IgD-negative memory B cell (primary cell): ENCODE measurements at regions not wholly inside any gene's neighbourhood (a gene's known extent, or its start where the extent isn't known, plus 50 kb on each side); places are given as distances from the start of the nearest gene placed in this dataset.
"Not testable (repeated sequence)": the region's sequence is repeated elsewhere in the genome, so short reads cannot be mapped to it uniquely, and the experiment has no call there.

Experiments
- H3K27ac Mint-ChIP-seq, 3 donors: one replicate each; pipeline ENCODE4 v1.8.0; 2020 to 2022; ENCODE audit warnings: mild to moderate bottlenecking in 3 of 3, mixed read lengths in 3 of 3, moderate library complexity in 1 of 3
- H3K27me3 Mint-ChIP-seq: one replicate; pipeline ENCODE4 v1.8.0; 2021; ENCODE audit warnings: mixed read lengths
- H3K36me3 Mint-ChIP-seq: one replicate; pipeline ENCODE4 v1.8.0; 2020; ENCODE audit warnings: mild to moderate bottlenecking, mixed read lengths
- H3K4me1 Mint-ChIP-seq, 3 donors: one replicate each; pipeline ENCODE4 v1.8.0; 2020 to 2022; ENCODE audit warnings: mixed read lengths in 3 of 3, mild to moderate bottlenecking in 1 of 3
- H3K4me3 Mint-ChIP-seq, 4 donors: one replicate each; pipeline ENCODE4 v1.8.0; 2020 to 2022; ENCODE audit warnings: mild to moderate bottlenecking in 4 of 4, mixed read lengths in 4 of 4, moderate library complexity in 3 of 4
- H3K9me3 Mint-ChIP-seq, 3 donors: one replicate each; pipeline ENCODE4 v1.8.0; 2020 to 2021; ENCODE audit warnings: mixed read lengths in 3 of 3, mild to moderate bottlenecking in 1 of 3

DNA sequence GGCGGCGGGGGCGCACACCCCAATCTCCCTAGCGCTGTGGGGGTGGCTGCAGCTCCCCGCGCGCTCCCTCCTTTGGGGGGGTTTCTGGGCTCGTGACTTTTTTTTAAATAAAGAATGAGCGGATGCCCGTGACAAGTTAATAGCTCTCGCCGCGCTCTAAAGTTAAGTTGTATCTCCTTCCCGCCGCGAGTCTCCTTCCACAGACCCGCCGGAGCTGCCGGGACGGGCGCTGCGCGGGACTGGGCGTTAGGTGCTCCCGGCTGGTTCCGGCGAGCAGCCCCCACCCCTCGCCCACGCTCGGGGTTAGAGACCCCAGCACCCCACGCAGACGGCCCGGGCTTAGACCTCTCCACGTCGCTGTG lies 82.6 kb upstream of the HMGA2 start:
- peak overlapping the region in 2 of 4 donors; percentile 39 to 83 for H3K4me3 Mint-ChIP-seq
- no peak overlapping the region for H3K27ac Mint-ChIP-seq
- H3K9me3 Mint-ChIP-seq, result peaks cover 0 to 4% (median 2%) of the 10 kb centered on the region in 3 donors
- peaks cover 0 to 8% (median 5%) of the 10 kb centered on the region in 3 donors for H3K4me1 Mint-ChIP-seq
- H3K36me3 Mint-ChIP-seq, result no peaks in the 10 kb centered on the region
- peaks cover 29% of the 10 kb centered on the region for H3K27me3 Mint-ChIP-seq

DNA sequence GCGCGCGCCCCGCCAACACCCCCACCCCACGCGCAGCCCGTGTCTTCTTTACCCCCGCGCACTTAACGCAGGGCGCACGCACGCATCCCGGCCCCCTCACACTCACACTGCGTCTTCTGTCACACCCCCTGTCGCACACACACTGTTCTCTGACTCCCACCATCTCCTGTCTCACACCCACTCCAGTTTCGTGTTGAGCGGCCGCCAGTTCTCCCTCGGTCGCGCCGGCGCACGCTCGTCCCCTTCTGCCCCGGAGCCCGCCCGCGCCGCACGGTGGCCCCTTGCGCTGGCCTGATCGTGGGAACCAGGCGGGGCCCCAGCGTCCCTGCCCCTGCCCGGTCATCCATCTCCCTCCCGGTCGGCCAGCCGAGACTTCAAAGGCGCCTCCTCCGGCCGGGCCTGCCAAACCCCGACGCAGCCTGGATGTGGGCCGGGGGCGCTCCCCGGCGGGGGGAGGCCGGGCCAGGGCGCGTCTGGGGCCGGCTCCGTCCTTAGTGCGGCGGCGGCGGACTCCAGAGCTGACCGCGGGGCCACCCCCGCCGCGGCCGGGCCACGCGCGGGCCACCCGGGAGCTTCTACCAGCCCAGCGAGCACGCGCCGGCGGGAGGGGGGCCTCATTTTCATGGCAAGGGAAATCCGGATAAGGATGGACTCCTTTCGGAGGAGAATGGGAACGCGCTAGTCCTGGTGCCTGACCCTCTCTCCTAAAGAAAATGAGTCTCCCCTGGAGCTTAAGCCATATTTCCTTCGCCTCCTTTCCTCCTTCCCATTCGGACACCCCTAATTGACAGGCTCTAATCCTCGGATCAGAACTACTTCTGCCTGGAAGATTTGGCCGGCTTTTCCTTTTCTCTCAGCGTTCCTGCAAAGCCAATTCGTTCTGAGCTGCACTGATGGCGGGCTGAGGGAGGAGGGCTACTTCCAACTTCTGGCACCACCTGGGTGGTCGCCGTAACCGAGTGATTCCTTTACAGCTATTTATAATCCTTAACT lies 82.0 kb upstream of the HMGA2 start:
- Mint-ChIP-seq H3K4me3 (peak overlapping the region in 3 of 4 donors; percentile 41 to 83 (median 65)), H3K4me1 (peaks cover 0 to 8% (median 5%) of the 10 kb centered on the region in 3 donors), H3K27ac (no peak overlapping the region), H3K9me3 (peaks cover 0 to 2% (median 0%) of the 10 kb centered on the region in 3 donors), H3K36me3 (no peaks in the 10 kb centered on the region), H3K27me3 (peaks cover 29% of the 10 kb centered on the region)

DNA sequence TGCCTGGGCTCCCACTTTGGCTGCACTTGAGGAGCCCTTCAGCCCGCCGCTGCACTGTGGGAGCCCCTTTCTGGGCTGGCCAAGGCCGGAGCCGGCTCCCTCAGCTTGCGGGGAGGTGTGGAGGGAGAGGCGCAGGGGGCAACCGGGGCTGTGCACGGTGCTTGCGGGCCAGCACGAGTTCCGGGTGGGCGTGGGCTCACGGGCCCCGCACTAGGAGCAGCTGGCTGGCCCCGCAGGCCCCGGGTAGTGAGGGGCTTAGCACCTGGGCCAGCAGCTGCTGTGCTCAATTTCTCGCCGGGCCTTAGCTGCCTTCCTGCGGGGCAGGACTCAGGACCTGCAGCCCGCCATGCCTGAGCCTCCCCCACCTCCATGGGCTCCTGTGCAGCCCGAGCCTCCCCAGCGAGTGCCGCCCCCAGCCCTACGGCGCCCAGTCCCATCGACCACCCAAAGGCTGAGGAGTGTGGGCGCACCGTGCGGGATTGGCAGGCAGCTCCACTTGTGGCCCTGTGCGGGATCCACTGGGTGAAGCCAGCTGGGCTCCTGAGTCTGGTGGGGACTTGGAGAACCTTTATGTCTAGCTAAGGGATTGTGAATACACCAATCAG lies 79.9 kb upstream of the HMGA2 start:
- not testable (repeated sequence) for H3K9me3 Mint-ChIP-seq, H3K4me1 Mint-ChIP-seq, H3K27ac Mint-ChIP-seq, H3K4me3 Mint-ChIP-seq, H3K36me3 Mint-ChIP-seq
- peaks cover 27% of the 10 kb centered on the region for H3K27me3 Mint-ChIP-seq

DNA sequence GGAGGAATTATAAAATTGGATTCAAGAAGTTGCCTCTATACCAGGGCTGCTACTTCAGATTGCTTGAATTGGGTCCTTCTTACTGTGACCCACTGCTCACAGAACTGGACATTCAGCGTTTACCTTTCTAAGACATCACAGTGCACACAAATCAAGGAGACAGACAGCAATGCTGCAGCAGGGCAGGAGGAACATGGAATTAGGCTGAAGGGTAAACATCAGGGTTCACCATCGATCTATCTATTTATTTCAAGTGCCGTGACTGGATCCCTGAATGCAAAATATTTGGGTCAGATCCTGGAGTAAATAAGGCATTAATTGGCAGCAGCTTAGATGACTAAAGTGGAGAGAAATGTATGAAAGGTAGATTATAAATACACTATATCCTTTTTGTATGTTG lies 76.9 kb upstream of the HMGA2 start:
- H3K27ac Mint-ChIP-seq, result no peak overlapping the region
- no peaks in the 10 kb centered on the region for H3K36me3 Mint-ChIP-seq
- peak overlapping the region in 1 of 4 donors; percentile 29 for H3K4me3 Mint-ChIP-seq
- peaks cover 16% of the 10 kb centered on the region for H3K27me3 Mint-ChIP-seq
- peaks cover 0 to 5% (median 2%) of the 10 kb centered on the region in 3 donors for H3K9me3 Mint-ChIP-seq
- H3K4me1 Mint-ChIP-seq, result peaks cover 0 to 6% (median 0%) of the 10 kb centered on the region in 3 donors

DNA sequence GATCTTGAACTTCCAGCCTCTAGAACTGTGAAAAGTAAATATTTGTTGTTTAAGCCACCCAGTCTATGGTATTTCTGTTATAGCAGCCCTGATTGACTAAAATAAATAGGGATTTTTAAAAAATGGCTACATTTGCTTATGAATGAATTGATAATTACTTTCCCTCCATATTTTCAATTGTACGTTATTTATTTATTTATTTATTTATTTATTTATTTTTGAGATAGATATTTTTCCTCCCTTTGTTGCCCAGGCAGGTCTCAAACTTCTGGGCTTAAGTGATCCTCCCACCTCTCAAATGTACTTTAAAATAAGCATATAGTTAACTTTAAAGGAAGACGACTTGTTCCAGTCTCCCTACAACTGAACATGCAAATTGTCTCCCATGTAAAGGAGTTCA lies 76.0 kb upstream of the HMGA2 start:
- Mint-ChIP-seq H3K4me3 (no peak overlapping the region), H3K36me3 (no peaks in the 10 kb centered on the region), H3K27ac (no peak overlapping the region), H3K4me1 (no peaks in the 10 kb centered on the region), H3K9me3 (peaks cover 0 to 5% (median 2%) of the 10 kb centered on the region in 3 donors), H3K27me3 (peaks cover 11% of the 10 kb centered on the region)

DNA sequence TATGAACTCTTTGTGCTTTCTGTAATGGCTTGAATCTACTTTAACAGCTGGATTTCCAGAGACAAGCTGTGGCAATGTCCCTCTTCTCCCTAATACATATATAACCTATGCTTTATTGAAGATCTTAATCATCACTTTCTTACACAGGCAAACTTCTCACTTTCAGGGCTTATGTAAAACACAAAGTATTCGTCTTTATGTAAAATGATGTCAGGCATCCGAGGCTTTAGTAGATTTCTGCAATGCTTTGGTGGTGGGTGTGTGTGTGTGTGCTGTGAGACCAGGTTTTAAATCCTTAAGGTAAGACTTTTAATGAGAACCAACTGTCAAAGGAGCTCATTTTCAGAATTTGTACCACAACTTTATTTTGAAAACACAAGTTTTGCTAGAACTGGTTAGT lies 70.0 kb upstream of the HMGA2 start:
- peaks cover 6% of the 10 kb centered on the region for H3K27me3 Mint-ChIP-seq
- H3K36me3 Mint-ChIP-seq, result no peaks in the 10 kb centered on the region
- H3K9me3 Mint-ChIP-seq, result peaks cover 0 to 5% (median 0%) of the 10 kb centered on the region in 3 donors
- H3K4me1 Mint-ChIP-seq, result no peaks in the 10 kb centered on the region
- H3K4me3 Mint-ChIP-seq, result no peak overlapping the region
- H3K27ac Mint-ChIP-seq, result no peak overlapping the region

DNA sequence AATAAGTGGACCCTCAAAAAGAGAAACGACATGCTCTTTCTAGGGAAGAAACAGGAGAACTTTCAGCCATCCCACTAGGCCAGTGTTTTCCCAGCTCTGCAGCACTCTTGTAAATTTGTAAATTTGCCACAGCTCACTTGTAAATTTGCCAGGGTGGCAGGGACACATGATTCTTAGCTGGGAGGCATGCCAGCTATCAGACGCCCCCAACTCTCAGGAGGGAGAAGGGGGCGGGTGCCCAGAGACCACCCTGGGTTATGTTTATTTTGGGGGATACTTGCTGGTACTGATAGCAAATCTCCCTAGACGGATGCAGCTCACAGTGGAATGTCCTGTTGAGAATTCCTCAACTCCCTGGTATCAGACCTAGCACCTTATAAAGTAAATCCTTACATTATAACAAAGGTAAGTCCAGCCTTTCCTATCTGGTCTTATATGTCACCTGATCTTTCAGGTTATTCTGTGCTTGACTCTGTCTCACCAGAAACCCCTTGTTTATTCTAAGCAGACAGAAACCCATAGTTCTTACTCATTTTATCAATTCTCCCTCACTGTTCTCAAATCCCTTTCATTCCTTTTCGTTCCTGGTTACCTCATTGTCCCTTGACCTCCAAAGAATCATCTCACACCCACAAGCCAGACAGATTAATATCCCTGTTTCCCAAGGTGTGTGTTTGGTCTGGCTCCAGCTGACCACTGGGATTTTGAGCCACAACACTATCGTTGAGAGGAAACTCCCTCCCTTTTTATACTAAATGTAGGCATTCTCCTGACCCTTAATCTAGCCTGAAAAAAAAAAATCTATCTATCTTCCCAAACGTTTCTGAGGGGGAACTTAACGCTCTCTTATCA lies 69.3 kb upstream of the HMGA2 start:
- no peaks in the 10 kb centered on the region for H3K4me1 Mint-ChIP-seq
- peaks cover 0 to under 1% (median 0%) of the 10 kb centered on the region in 3 donors for H3K9me3 Mint-ChIP-seq
- no peak overlapping the region for H3K27ac Mint-ChIP-seq
- H3K36me3 Mint-ChIP-seq, result no peaks in the 10 kb centered on the region
- peaks cover 7% of the 10 kb centered on the region for H3K27me3 Mint-ChIP-seq
- no peak overlapping the region for H3K4me3 Mint-ChIP-seq

DNA sequence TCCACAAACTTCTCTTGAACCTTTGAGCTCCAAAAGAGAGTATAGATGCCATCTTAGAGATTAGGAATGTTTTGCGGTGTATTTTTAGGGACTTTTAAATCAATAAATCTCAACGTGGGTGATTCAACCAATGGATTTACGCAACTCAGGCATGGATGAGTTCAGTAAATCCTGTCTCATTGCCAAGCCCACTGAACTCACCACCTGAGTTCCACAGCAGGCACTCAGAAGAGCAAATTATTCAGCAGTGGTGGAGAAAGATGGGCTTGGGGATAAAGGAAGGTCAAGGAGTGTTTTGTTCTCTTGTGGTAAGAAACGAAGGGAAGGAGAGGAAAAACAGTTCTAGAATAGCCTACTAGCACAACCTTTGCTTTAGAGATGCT lies 68.7 kb upstream of the HMGA2 start:
- H3K4me3 Mint-ChIP-seq, result no peak overlapping the region

DNA sequence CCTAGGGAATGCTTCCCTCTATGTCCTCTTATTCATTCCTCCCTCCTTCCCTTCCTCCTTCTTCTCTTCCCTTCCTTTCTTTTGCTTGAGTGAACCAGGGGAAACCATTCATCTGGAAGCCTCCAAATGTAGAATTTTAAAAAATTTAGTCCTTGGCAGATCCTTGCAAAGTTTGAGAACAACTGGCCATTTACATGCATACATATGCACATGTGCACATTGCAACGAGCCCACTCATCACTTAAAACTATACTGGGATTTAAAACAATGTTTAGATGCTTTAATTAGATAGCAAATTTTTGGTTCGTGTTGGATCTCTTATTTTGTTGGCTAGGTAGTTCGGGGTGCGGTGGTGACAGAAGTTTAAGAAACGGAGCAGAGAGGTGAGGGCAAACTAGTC lies 68.0 kb upstream of the HMGA2 start:
- Mint-ChIP-seq H3K36me3 (no peaks in the 10 kb centered on the region), H3K27me3 (peaks cover 7% of the 10 kb centered on the region), H3K9me3 (peaks cover 0 to 5% (median 0%) of the 10 kb centered on the region in 3 donors), H3K27ac (no peak overlapping the region), H3K4me3 (no peak overlapping the region), H3K4me1 (no peaks in the 10 kb centered on the region)

More for the DNA sequence above, 68.7 kb upstream of the HMGA2 start:
- no peaks in the 10 kb centered on the region for H3K4me1 Mint-ChIP-seq
- peaks cover 0 to 2% (median 0%) of the 10 kb centered on the region in 3 donors for H3K9me3 Mint-ChIP-seq
- peaks cover 7% of the 10 kb centered on the region for H3K27me3 Mint-ChIP-seq
- H3K36me3 Mint-ChIP-seq, result no peaks in the 10 kb centered on the region
- H3K27ac Mint-ChIP-seq, result no peak overlapping the region

DNA sequence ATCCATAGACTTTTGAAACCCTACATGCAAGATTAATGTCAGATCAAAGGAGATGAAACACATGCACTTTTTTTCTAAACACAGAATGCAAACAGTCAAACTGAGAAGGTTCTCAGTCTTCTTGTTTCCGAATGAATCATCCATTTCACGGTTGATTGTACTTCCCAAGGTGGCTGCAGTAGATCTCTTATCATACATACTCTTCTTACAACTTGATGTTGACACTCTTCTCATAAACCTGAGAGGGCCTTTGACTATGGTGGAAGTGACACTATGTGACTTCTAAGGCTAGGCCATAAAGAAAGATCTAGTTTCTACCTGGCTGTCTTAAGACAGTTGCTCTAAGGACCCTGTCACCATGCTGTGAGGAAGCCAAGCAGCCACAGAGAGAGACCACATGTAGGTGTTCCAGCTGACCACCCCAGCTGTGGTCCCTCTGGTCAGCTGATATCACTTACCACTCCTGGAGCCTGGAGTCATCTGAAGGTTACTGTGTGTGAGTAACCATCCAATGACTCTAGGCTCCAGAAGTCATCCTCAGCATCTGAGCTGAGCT lies 67.2 kb upstream of the HMGA2 start:
- H3K9me3 Mint-ChIP-seq, result peaks cover 0 to 5% (median 0%) of the 10 kb centered on the region in 3 donors
- H3K27me3 Mint-ChIP-seq, result peaks cover 7% of the 10 kb centered on the region
- no peak overlapping the region for H3K27ac Mint-ChIP-seq
- no peaks in the 10 kb centered on the region for H3K4me1 Mint-ChIP-seq
- H3K36me3 Mint-ChIP-seq, result no peaks in the 10 kb centered on the region
- no peak overlapping the region for H3K4me3 Mint-ChIP-seq

DNA sequence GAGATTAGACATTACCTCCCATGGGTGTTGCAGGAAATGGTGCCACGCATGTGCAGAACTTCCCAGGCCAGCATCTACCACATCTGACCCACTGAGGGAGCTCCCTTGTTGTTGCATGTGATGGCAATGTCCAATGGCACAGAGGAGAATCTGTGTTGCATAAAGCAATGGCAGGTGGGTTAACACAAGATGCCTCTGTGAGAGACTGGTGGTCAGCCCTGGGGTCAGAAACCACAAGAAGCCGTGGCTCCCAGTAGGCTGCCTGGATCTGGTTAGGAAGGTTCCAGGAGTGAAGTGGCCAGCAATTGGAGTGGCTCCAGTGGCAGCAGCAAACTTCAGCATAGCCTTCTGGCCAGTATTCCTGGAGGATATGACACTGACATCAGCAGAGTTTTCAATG lies 65.9 kb upstream of the HMGA2 start:
- H3K27me3 Mint-ChIP-seq, result peaks cover 5% of the 10 kb centered on the region
- peaks cover 0 to 5% (median 0%) of the 10 kb centered on the region in 3 donors for H3K9me3 Mint-ChIP-seq
- no peaks in the 10 kb centered on the region for H3K4me1 Mint-ChIP-seq
- no peak overlapping the region for H3K27ac Mint-ChIP-seq
- H3K4me3 Mint-ChIP-seq, result no peak overlapping the region
- H3K36me3 Mint-ChIP-seq, result no peaks in the 10 kb centered on the region

DNA sequence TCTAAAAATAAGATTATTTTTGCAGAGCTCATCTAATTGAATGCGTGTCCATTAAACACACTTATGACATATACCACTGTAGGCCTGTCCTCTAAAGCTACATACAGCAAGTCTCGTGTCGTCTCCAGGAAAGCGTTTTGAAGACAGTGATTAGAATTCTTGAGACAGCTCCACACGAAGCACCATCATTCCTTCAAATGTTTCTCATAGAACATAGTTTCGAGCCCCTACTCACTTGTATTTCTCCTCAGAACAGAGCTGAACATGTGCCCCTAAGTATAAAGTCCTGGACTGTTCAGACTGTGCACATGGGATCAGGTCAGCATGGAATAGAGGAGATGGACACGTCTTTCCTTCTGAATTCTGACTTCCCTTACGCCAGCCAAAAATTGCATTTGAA lies 64.5 kb upstream of the HMGA2 start:
- H3K27ac Mint-ChIP-seq, result no peak overlapping the region
- H3K27me3 Mint-ChIP-seq, result peaks cover 5% of the 10 kb centered on the region
- H3K4me1 Mint-ChIP-seq, result no peaks in the 10 kb centered on the region

DNA sequence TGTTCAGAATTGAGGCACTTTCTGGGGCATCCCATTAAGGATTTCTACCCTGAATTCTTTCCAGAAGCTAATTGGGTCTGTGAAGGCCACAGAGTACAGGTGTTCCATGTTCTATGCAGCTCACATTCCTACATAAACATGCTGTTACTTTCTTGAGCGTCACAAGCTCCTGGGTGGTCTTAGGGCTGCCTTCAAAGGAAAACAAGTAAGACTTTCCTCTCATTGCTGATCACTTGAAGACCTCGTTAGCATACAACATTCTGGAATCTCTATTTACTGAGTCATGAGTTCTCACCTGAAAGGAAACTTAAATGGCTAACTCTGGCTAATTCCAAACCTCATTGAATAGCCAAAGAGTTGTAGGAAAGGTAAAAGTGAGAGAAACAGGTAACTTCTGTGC lies 63.0 kb upstream of the HMGA2 start:
- Mint-ChIP-seq H3K36me3 (no peaks in the 10 kb centered on the region), H3K27ac (no peak overlapping the region), H3K9me3 (peaks cover 0 to 5% (median 0%) of the 10 kb centered on the region in 3 donors), H3K27me3 (peaks cover 3% of the 10 kb centered on the region), H3K4me3 (no peak overlapping the region), H3K4me1 (no peaks in the 10 kb centered on the region)

More for the DNA sequence above, 64.5 kb upstream of the HMGA2 start:
- Mint-ChIP-seq H3K36me3 (no peaks in the 10 kb centered on the region), H3K4me3 (no peak overlapping the region), H3K9me3 (peaks cover 0 to 5% (median 0%) of the 10 kb centered on the region in 3 donors)

DNA sequence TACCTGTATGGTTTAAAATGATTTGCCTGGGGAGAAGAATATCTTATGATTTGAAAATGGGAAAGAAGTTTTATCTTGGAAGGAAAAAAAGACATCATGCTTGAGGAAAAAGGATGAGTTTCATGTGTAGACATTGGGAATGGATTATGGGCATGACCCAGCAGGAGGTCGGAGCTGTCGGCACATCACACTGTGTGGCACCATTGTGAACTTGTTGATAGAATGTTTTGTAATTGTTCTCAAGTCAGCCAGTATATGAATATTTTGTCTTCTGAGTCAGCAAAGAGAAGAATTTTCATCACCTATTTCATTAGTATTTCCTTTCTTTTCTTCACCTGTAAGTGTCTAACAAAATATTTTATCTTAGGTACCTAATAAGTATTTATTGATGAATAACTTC lies 60.0 kb upstream of the HMGA2 start:
- peaks cover 3% of the 10 kb centered on the region for H3K27me3 Mint-ChIP-seq
- peaks cover 0 to 8% (median 0%) of the 10 kb centered on the region in 3 donors for H3K9me3 Mint-ChIP-seq
- no peak overlapping the region for H3K27ac Mint-ChIP-seq
- H3K4me1 Mint-ChIP-seq, result no peaks in the 10 kb centered on the region
- no peak overlapping the region for H3K4me3 Mint-ChIP-seq
- H3K36me3 Mint-ChIP-seq, result no peaks in the 10 kb centered on the region
